Neural cell (in vitro differentiated cells): ENCODE measurements at regions not wholly inside any gene's neighbourhood (a gene's known extent, or its start where the extent isn't known, plus 50 kb on each side); places are given as distances from the start of the nearest gene placed in this dataset.

ENCODE experiments used
- CTCF ChIP-seq: fragments of 450-650 bp; IDR thresholded peaks from 2 replicates; pipeline ENCODE4 v1.5.1; 2014; ENCODE audit warnings: antibody characterized with exemption, mild to moderate bottlenecking, moderate library complexity; ENCODE audit not compliant: poor library complexity, severe bottlenecking
- POLR2AphosphoS5 ChIP-seq: IDR thresholded peaks from 2 replicates; pipeline ENCODE4 v1.6.1; 2012
- RAD21 ChIP-seq: fragments of 450-650 bp; conservative IDR thresholded peaks from 2 replicates; pipeline ENCODE4 v1.6.1; 2014; ENCODE audit warnings: antibody characterized with exemption, mild to moderate bottlenecking, moderate library complexity
- REST ChIP-seq: IDR thresholded peaks from 2 replicates; pipeline ENCODE4 v1.6.1; 2012; ENCODE audit warnings: borderline replicate concordance
- SMC3 ChIP-seq: fragments of 450-650 bp; conservative IDR thresholded peaks from 2 replicates; pipeline ENCODE4 v1.6.1; 2014; ENCODE audit warnings: antibody characterized with exemption, mild to moderate bottlenecking, moderate library complexity; ENCODE audit not compliant: poor library complexity
- TAF1 ChIP-seq: IDR thresholded peaks from 2 replicates; pipeline ENCODE4 v1.6.1; 2012; ENCODE audit warnings: low read depth

GRCh38 chr18:56269958-56270357 is 368.4 kb downstream of the TXNL1 start:
- no peak for TF ChIP-seq CTCF
- no peak for TF ChIP-seq SMC3
- TF ChIP-seq POLR2AphosphoS5: peak; percentile 80
- TF ChIP-seq REST: peak; percentile 38
- no peak for TF ChIP-seq RAD21
- no peak for TF ChIP-seq TAF1
